ENCODE measurements at regions not wholly inside any gene's neighbourhood (a gene's known extent, or its start where the extent isn't known, plus 50 kb on each side); places are given as distances from the start of the nearest gene placed in this dataset.
A peak's percentile ranks its signal among the peaks of the same experiment; 100 is the strongest.

GRCh38 chr10:114762811-114763210 is 58.8 kb upstream of the FHIP2A start:
- no peak for ATAC-seq (replicated peaks in 6 of 8)
- in situ Hi-C loops (cut with MboI; ENCODE audit: low pct_unique_long_range_greater_than_20kb in 2 of 9, low sequenced_read_pairs in 9 of 9, unreplicated experiment in 9 of 9), result no loop called here
- WGBS, 10 experiments, result 90 to 100% (median 91%) methylated on average over 1 to 5 of the region's 5 CpGs; no CpG with 5 or more reads in 3 of the 10 experiments

DNA sequence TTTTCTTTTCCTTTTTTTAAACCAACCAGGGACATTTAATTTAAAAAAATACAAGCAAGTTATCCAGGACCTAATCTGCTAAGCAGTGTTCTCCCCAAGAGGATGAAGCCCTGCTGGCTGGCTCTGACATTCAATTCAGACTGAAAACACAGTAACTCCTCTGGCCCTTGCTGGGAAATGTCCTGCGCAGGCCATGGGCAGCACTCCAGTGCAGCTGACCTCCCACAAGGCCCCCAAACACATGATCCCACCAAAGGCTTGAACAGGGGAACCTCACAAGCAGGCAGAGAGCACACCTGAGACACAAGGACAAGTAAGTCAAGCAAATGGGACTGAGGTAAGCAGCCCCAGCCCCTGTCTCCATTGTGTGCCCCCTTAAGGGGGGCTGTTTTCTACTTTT is 56.9 kb upstream of the FHIP2A start:
- H3K4me3 ChIP-seq, result no peak overlapping the region
- WGBS, 10 experiments, result no CpG with 5 or more reads among the region's 1 CpG

More at GRCh38 chr10:114762811-114763210, 58.8 kb upstream of the FHIP2A start:
- H3K4me1 ChIP-seq (replicated peaks in 1 of 2), result peaks cover 0 to 14% of the 10 kb centered on the region in 2 donors
- H3K27ac ChIP-seq, result no peak overlapping the region
- no peak overlapping the region for H3K4me3 ChIP-seq

DNA sequence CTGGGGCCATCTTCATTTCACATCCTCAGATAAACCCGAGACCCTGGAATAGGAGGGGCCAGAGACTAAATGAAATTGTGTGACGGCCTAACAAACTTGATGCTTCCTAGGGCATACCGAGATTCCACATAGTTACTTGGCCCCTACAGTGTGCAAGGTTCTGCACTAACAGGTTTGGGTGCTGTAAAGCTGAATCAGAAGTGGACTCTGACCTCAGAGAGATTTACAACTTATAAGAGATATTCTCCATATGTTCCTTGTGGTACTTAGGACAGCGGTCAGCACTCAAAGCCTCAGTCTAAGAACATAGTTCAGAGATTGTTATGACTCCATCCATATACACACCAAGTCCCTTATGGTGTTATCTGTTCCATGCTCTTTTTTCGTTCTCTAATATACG is 55.1 kb upstream of the FHIP2A start:
- no peak for ATAC-seq (replicated peaks in 6 of 8)
- in situ Hi-C loops (cut with MboI; ENCODE audit: low pct_unique_long_range_greater_than_20kb in 2 of 9, low sequenced_read_pairs in 9 of 9, unreplicated experiment in 9 of 9), result no loop called here
- Histone ChIP-seq H3K4me3 (peak overlapping the region in 1 of 5 donors; percentile 68), H3K4me1 (replicated peaks in 1 of 2) (peaks cover 0 to 10% of the 10 kb centered on the region in 2 donors), H3K27ac (no peak overlapping the region)
- 39 to 100% (median 82%) methylated on average over 2 to 5 of the region's 6 CpGs for WGBS, 10 experiments

More for the DNA sequence above, 56.9 kb upstream of the FHIP2A start:
- Histone ChIP-seq H3K4me1 (replicated peaks in 1 of 2) (peaks cover 0 to 14% of the 10 kb centered on the region in 2 donors), H3K27ac (no peak overlapping the region)
- ATAC-seq (replicated peaks in 6 of 8), result no peak
- in situ Hi-C loops (cut with MboI; ENCODE audit: low pct_unique_long_range_greater_than_20kb in 2 of 9, low sequenced_read_pairs in 9 of 9, unreplicated experiment in 9 of 9), result no loop called here

- WGBS, 10 experiments, result 0 to 59% (median 39%) methylated on average over 3 to 10 of the region's 33 CpGs
- Histone ChIP-seq H3K4me1 (replicated peaks in 1 of 2) (peaks cover 0 to 10% of the 10 kb centered on the region in 2 donors), H3K4me3 (peak overlapping the region; percentile 44 to 97 (median 64)), H3K27ac (no peak overlapping the region)
- peak; percentile 47 to 76 (median 64) for ATAC-seq (replicated peaks in 6 of 8)
- in situ Hi-C loops (cut with MboI; ENCODE audit: low pct_unique_long_range_greater_than_20kb in 2 of 9, low sequenced_read_pairs in 9 of 9, unreplicated experiment in 9 of 9), result no loop called here
Measured at GRCh38 chr10:114767101-114767985, 54.2 kb upstream of the FHIP2A start.

DNA sequence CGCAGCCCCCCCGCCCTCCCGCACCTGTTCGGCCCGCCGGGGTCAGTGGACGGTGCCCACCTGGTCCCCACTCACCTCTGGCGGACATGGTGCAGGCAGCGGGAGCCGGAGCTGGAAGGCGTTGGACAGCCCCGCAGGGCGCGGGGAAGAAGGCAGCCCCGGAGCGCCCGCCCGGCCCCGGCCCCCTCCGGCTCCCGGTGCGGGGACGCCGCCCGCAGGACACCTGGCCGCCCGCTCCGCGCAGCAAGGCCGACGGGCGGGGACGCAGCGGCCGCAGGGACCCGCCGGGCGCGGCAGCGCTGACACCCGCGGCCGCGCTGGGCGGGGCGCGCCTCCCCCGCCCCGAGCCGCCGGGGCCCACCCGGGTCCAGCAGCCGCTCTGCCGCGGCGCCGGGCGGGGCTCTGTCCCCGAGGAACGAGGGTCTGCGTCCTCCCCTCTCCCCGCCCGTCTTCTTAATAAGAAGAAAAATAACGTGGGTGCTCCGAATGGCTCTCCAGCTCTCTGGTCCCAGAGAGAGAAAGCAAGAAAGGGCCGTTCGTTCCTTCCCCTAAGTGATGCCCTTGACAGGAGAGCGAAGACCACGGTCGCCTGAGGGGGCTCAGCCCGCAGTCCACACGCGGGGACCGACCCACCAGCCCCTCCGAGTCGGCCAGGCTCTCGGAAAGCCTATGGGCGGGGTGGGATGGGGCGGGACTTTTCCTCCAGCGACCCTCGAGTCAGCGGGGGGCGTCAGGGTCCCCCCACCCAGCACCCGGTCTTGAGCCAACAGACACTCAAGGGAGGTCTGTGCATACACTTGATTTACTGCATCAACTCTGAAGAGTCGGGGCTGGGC is 53.4 kb upstream of the FHIP2A start:
- Histone ChIP-seq H3K27ac (no peak overlapping the region), H3K4me3 (peak overlapping the region; percentile 44 to 97 (median 64)), H3K4me1 (replicated peaks in 1 of 2) (peaks cover 0 to 10% of the 10 kb centered on the region in 2 donors)
- ATAC-seq (replicated peaks in 6 of 8), result peak; percentile 74 to 87 (median 84)
- in situ Hi-C loops (cut with MboI; ENCODE audit: low pct_unique_long_range_greater_than_20kb in 2 of 9, low sequenced_read_pairs in 9 of 9, unreplicated experiment in 9 of 9), result no loop called here
- 0% methylated on average over 3 of the region's 85 CpGs; no CpG with 5 or more reads in 9 of the 10 experiments for WGBS, 10 experiments

DNA sequence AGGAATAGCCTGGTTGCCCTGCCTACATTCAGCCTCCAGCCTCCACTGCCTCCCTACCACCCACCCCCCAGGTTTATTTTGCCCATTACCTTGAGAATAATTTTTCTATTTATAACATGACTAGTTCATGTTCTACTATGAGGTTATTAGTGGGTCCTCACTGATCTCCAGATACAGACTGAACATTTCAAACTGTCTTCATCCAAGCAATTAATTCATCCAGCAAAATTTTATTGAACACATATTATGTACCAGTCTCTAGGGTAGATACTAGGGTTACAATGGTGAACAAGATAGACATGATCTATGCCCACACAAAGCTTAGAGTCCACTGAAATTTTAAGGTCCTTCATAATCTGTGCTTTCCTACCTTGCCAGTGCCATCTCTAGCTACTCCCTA is 51.6 kb upstream of the FHIP2A start:
- ATAC-seq (replicated peaks in 6 of 8), result no peak
- Histone ChIP-seq H3K4me3 (no peak overlapping the region), H3K27ac (no peak overlapping the region), H3K4me1 (replicated peaks in 1 of 2) (peaks cover 0 to 10% of the 10 kb centered on the region in 2 donors)
- in situ Hi-C loops (cut with MboI; ENCODE audit: low pct_unique_long_range_greater_than_20kb in 2 of 9, low sequenced_read_pairs in 9 of 9, unreplicated experiment in 9 of 9), result no loop called here

GRCh38 chr10:114771157-114771556 is 50.4 kb upstream of the FHIP2A start:
- in situ Hi-C loops (cut with MboI; ENCODE audit: low pct_unique_long_range_greater_than_20kb in 2 of 9, low sequenced_read_pairs in 9 of 9, unreplicated experiment in 9 of 9), result no loop called here
- no peak for ATAC-seq (replicated peaks in 6 of 8)
- WGBS, 10 experiments, result 83 to 100% (median 100%) methylated on average over 1 of the region's 1 CpG; no CpG with 5 or more reads in 4 of the 10 experiments

GRCh38 chr10:114771749-114772148 is 49.8 kb upstream of the FHIP2A start:
- Histone ChIP-seq H3K4me1 (replicated peaks in 1 of 2) (peaks cover 0 to 4% of the 10 kb centered on the region in 2 donors), H3K27ac (no peak overlapping the region), H3K4me3 (no peak overlapping the region)
- in situ Hi-C loops (cut with MboI; ENCODE audit: low pct_unique_long_range_greater_than_20kb in 2 of 9, low sequenced_read_pairs in 9 of 9, unreplicated experiment in 9 of 9), result no loop called here
- no peak for ATAC-seq (replicated peaks in 6 of 8)

More at GRCh38 chr10:114771157-114771556, 50.4 kb upstream of the FHIP2A start:
- Histone ChIP-seq H3K4me3 (no peak overlapping the region), H3K4me1 (replicated peaks in 1 of 2) (peaks cover 0 to 10% of the 10 kb centered on the region in 2 donors), H3K27ac (no peak overlapping the region)
